ENCODE measurements at regions not wholly inside any gene's neighbourhood (a gene's known extent, or its start where the extent isn't known, plus 50 kb on each side); places are given as distances from the start of the nearest gene placed in this dataset.

DNA sequence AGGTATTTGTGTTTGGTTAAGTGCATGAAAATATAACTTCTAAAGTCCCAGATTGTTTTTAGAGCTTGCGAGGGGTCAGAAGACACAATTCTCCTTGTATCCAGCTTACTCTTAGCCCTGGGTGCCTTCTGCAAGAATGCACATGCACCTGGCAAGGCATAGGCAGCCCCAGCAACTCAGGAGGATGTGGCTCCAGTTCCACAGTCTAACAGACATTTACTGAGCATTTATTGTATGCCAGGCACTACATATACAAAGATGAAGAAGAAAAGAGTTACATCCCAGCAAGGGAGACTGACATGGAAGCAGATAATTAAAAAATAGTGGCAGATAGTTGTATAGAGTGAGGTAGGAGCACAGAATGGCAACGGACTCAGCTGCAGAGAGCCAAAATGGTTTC, 101.1 kb upstream of the FRY start:
- no peak for DNase-seq

DNA sequence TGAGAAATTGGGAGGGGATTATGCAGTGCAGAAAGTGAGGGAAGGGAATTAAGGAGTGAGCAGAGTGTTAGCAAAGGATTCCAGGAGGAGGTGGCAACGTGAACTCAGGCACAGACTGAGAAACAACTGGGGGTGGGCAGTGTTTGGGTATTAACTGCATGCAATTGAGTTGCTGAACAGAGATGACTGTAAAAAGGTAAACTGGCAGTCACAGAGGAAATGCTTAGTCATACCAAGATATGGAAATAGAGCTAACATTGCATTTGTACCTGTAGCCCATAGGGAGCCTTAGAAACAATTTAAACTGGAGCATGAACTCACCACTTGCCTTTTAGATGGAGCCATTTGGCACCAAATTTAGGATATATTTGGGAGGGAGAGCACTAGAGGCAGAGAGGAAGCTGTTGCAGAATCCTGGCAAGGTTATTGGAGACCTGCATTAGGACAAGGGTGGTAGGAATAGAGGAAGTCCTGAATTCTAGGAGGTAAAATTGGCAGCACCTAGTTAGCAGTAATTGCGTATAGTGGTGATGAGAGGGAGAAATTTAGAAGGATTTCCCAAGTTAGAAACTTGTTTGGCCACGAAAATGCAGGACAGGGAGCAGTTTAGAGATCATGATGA, 100.6 kb upstream of the FRY start:
- DNase-seq = peak in 1 of 2 experiments; percentile 12

DNA sequence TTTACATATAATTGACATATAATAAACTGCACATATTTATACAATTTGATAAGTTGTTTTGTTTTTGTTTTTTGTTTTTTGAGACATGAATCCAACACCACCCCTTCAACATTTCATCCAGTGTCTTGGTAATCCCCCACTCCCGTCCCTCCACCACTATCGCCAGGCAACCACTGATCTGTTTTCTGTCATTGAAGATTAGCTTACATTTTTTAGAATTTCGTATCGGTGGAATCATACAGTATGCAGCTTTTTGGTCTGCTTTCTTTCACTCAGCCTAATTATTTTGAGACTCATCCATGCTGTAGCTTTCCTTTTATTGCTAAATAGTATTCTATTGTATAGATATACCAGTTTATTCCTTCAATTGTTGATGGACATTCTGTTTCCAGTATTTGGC, 94.1 kb upstream of the FRY start:
- DNase-seq = no peak

DNA sequence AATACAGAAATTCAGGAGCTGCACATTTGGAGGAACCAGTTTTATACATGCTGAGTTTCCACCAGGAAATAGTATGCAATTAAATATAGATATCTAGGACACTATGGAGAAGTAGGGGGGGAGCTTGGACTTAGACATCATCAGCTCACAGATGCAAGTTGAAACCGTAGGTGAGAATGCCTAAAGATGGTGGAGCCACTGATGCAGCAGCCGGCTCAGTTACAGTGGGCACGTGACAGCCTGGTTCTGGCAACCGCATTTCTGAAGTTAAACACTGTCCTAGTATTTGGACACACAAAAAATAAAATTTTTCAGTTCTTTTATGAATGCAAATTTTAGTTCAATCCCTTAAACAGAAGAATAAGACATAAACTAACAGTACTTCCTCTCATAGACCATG, 91.5 kb upstream of the FRY start:
- DNase-seq = no peak

DNA sequence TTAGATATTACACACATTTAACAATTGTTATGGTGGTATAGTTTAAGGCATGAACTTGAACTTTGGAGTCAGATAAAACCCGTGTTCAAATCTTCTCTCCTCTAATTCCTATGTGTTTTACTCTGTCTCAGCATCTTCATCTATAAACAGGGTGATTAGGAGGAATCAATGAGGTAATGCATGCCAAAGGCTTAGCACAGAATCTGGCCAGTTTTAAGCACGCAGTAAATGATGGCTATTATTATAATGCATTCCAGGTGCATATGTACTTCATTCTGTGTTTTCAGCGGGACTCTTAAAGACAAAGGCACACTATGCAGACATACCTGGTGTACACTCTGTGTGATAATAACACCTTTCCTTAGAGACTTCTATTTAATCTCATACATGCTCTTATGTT, 88.0 kb upstream of the FRY start:
- DNase-seq = no peak

DNA sequence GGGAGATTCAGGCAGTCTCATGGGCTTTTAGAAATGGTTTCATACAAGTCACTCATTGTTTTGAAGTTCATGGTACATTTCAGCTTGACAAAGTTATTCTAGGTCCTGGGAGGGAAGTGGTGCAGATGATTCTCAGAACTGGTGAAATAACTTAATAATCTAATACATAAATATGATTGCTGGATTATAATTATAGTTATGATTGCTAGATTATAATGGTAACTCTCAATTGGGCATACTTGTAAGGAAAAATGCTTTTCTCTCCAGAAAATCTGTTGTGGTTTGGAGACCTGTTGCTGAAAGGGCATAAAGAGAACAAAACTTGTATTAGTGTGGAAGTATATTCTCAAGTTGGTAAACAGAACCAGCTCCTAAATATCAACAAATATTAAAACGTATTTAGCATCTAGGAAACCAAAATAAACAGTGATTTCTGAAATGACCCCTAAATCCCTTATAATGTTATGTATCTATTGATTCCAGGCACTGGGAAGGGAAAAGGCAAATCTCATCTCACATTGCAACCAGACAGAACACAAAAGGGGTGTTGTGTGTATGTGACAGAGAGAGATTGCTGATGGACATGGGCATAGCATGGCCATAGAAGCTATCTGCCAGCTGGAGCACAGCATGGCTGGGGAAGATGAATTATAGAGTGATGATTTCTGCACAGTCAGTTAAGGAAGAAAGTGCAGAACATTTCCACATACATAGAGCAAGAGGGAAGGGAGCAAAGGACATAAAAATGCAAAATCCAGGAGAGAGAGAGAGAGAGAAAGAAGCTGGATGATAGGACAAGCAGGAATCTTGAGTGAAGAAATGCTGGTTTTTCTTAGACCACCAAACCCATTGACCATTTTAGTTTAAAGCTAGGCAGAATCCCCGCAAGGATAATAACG, 87.1 kb upstream of the FRY start:
- DNase-seq = no peak

DNA sequence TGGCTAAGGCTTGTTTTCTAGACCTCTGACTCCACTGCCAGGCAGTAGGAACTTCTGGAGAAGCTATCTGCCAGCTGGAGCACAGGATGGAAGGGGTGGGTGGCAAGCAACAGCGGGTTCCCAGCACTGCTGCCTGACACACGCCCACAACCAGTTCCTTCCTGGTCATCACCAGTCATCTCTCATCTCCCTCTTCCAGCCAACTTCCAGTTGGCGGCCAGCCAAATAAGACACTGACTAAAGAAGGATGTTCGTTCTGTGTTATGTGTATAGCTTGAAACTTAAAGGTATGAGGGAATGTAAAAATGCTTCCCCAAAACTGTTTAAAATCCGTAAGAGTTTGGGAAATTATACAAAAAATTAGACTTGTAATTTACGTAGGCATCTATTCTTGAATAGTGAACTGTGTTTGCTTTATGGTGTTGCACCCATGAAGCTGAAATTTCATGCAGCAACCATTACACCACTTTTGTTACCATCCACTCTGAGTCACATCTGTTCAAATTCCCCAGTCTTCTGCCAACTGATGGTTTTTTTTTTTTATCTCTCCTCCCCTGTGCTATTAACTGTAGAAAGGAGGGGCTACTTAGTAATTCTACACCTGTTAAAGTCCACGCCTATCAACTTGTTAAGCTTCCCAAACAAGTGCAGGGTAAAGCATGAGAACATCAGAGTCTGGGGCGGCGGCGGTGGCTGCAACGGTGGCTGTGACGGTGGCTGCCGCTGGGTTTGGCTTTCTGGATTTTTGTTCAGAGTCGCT, 86.2 kb upstream of the FRY start:
- no peak for DNase-seq

DNA sequence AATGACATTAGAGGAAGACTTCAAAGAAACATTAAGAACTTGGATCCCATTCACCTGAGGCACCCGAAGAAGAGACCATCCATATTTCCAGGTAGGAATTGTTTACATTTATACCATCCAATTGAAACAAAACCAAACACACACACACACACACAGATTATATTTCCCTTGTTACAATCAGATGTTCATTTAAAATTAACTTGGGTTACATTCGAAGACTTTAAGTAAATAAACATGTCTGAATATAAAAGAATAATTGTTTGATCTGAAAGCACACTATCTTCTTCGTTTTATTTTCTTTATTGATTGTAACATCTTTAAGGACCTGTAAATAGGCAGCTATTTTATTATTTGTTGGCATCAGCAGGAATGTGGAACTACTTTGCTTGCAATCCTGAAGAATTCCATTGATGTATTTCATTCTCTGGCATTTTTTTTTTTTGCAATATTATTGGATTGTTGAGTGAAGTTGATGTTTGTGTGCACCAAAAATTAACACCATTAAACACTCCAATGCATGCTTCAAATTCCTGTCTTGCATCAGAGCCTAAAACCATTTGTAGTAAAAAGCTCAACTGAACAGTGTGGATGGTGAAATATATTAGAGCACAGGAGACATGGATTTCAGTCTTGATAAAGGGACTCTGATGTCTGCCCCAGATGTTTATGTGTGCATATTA, 85.3 kb upstream of the FRY start:
- DNase-seq = no peak

DNA sequence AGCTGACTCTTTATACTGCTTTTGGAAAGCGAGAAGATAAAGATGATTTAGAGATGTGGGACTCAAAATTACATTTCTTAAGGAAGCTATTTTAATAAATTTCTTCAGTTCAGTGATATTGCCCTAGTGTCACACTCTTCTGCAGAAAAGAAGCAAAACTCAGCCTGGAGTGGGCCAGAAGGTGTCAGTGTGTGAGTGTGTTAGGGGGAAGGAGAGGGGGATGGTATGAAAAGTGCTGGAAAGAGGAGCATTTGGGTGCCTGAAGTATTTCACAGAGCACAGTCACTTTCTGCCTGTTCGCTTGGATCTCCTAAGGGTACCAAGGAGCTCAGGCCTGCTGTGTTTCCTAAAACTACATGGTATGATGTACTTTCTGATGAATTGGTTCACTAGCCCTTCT, 84.5 kb upstream of the FRY start:
- DNase-seq = no peak

DNA sequence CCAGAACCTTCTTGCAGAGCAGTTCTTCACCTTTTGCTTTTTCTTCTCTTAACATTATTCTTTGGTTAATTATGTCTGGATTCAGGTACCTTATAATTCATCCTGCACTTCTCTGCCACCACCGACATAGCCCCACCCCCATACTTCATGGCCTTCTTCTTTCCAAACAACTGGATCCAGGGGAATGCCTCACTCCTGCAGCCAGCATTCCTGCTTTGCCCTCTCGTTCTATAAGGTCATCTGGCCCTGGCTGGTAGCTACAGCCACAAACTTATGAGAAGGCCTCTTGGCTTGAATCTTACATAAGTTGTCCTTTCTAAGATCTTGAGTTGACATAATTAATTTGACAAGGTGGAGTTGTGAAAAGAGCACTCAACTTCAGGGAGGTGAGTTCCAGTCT, 84.1 kb upstream of the FRY start:
- no peak for DNase-seq

DNA sequence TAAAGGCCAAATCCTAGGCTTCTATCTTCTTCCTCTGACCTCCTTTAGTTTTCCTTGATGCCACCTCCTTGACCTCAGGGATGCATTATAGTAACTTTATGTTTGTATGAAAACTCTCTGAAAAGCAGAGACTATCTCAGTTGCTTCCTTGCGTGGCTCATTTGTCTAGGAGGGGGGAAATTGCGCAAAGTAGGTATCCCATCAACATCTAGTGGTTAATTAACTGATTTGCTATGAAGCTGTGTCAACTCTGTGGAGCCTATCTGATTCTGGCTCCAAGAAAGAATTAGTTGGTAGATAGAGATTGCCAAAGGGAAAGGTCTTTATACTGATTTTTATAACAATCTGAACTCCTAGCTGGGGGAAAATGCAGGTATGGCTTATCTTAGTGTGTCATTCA, 82.1 kb upstream of the FRY start:
- no peak for DNase-seq

DNA sequence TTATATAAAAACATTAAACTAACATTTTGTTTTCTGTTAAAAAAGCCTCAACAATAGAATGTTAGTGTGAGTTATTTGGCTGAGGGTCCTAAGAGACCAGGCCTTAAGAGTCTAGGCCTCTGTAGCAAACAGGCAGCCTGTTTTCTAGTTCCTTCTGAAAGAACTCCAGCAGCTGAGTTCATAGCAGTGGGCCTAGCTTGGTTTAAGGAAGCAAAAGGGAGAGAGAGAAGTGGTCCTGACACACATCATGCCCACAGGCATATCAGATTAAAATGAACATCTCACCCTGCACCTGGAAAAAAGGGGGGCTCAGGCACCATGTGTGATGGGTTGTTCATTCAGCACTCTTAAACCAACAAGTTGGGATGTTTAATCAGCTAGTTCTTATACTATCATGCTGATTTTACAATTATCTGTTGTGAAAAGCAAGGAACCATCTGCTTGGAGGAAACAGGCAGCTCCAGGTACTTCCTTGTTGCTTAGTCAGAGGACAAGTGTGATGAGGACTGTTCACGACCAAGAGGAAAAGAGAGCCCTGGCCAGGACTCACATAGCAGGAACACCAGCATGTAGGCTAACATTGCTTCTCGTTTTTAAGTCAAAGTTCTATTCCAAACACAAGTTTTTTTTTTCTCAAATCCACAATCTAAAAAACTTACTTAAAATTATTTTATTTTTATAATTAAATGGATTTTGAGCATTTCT, 81.3 kb upstream of the FRY start:
- no peak for DNase-seq

DNA sequence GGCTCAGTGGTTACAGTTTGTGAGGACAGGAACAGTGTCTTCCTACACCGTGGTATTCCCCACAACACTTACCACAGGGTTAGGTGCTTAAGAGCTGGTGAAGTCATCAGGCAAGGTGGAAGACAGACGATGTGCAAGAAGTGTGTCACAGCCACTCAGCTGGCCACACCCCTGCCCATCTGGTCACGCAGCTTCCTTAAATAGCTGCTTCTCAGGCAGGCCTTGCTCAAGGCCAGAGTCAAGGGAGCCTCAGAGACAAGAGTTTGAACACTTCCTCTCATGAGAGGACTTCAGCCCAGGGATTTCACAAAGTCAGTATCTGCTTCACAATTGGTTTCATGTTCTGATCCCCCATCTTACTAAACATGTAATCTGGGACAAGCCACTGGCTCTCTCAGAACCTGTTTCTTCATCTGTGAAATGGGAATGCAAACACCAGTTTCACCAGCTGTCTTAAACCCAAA, 80.3 kb upstream of the FRY start:
- DNase-seq = peak in 1 of 2 experiments; percentile 16

DNA sequence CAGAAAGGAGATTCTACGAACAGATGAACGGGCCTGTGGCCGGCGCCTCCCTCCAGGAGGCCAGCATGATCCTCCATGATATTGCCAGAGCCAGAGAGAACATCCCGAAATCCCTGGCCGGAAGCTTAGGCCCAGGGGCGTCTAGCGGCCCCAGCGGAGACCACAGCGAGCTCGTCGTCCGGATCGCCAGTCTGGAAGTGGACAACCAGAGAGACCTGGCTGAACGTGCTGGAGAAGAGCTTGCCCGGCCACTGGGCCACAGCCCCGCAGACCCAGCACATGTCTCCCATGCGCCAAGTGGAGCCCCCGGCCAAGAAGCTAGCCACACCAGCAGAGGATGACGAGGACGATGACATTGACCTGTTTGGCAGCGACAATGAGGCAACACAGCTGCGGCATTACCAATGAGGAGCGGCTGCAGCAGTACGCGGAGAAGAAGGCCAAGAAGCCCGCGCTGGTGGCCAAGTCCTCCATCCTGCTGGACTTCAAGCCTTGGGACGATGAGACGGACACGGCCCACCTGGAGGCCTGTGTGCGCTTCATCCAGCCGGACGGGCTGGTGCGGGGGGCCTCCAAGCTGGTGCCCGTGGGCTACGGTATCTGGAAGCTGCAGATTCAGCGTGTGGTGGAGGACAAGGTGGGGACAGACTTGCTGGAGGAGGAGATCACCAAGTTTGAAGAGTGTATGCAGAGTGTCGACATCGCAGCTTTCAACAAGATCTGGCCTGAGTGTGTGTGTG, 78.8 kb upstream of the FRY start:
- DNase-seq = no peak

DNA sequence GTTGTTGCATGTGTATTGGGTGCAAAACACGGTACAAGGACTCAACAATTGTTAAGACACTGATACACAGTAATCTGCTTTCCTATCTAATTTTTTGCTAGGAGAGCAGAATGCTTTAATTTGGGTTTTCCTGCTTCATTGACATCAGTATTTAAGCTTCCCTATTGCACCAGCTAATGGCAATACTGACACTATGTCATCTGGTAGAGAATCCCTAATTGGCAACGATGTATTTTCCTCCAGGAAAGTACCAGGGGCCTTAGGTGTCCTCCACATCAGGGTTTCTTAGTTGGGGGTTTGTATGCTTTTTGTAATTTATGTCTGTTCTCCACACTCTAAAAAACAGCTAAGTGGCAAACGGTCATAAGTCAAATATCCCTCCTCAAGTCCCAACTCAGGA, 76.5 kb upstream of the FRY start:
- DNase-seq = no peak

DNA sequence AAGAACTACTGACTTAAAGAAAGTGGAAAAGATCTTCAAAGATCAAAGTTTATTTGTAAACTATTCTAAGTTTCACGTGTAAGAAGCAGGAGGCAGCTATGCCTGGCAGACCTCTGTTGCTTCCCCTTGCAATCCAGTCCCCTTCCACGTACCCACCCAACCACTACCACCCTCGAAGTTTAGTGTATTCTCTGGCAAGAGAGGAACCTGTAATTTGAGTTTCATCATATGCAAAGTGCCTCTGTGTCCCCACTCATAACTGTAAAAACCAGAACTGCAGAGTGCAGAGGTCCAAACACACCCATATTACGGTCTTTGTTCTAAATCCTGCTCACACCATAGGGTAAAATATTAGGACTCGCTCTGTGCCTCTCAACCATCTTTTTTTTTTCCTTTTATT, 75.8 kb upstream of the FRY start:
- DNase-seq = no peak

DNA sequence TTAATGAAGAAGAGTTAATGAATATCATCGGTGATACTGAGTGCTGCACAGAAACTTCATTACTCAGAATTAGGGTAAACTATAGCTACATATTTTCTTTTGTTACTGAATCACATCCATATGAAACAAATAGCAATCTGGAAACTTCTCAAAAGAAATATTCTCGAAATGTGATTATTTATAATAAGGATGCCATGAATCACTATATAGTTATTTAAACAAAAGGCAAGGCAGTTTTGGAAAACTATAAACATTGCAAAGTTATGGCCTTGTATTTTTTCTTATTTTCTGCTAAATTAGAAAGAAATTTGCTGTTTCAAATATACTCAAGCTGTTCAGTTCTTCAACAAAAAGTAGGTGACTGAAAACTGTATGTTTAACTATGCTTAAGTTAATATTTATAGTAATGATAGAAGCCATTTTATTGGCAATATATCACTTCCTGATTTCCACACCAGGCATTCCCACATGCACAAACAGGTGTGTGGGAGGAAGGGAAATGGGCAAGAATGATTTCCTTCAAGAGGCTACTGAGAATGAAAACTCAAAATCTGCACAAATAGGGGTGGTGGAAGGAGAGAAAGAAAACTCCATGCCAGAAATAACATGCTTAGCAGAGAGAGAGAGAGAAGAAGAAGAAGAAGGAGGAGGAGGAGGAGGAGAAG, 74.5 kb upstream of the FRY start:
- DNase-seq = no peak

DNA sequence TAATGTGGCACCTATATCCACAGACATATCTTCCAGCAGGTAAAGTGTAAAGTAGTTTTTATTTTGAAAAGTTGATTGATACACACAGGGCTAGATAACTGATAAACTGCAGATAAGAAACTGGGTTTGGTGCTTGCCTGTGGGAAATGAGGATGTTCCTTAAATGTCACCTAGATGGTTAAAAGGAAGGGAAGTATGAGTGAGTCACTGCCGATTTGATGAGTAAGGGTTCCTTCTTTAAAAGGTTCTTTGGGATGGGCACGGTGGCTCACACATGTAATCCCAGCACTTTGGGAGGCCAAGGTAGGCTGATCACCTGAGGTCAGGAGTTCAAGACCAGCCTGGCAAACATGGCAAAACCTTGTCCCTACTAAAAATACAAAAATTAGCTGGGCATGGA, 73.8 kb upstream of the FRY start:
- no peak for DNase-seq

DNA sequence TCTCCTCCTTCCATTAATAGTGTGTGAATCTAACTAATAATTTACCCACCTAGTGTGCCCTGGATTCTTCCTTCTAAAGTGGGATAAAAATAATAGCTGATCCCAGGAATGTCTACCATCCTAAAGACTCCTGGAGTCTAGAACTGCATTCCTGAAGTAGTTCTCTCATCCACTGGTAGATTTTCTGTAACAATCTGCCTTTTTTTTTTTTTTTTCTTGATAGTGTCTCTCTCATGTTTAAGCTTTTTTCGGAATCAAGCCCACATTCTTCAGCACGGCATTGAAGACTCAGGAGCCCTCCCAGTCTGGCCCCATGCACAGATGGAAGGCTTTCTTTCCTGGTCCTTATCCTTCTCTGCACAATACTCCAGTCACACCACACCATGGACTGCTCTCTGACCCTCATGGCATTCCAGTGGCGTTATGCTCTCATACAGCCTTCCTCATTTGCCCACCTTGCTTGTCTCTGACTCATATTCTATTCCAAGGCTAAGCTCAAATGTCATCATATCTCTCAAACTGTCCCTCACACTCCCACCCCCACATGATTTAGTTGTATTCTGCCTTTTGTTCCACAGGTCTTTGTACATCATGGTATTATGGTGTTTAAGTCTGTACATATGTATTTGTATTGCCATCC, 68.7 kb upstream of the FRY start:
- no peak for DNase-seq

DNA sequence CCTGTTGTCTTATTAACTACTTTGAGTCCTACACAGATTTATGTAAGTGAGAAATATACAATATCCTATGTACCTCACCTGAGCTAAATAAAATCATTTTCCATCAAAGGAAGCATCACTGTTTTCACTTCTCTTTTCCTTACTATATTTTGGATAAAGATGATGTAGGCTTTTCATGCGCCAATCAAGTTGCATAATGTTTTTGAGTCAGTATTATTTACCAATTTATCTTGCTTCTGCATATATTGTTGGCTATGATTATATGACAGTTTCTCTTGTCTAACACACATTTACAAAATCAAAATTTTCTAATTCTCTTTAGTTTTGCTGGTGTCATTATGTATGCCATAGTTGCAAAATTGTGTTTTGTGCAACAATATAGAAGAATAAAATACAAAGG, 67.9 kb upstream of the FRY start:
- DNase-seq = no peak

DNA sequence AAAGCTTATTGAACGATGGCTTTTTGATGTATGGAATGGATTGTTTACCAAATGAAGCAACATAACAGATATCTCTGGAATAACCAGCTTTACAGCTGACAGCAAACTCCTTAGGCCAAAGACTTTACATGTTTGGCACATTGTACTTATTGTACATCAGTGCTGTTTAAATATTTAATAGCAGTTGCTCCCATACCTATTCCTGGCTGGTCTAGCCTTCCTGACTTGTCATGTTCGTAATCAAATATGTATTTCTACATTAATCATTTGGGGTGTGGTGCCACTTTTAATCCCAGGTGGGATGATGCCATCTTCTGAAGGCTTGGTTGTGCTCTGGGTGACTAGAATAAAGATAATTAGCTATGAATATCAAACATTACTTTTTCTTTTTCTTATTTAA, 67.4 kb upstream of the FRY start:
- no peak for DNase-seq
